Lower leg skin (tissue), 3 donors: ENCODE measurements at regions not wholly inside any gene's neighbourhood (a gene's known extent, or its start where the extent isn't known, plus 50 kb on each side); places are given as distances from the start of the nearest gene placed in this dataset.

ENCODE experiments used
- CTCF ChIP-seq, 3 donors: fragments of 450-650 bp; IDR thresholded peaks; one replicate each; pipeline ENCODE4 v1.5.1; 2016; ENCODE audit warnings: antibody characterized with exemption in 3 of 3, mild to moderate bottlenecking in 3 of 3, moderate library complexity in 2 of 3
- POLR2A ChIP-seq, 2 donors: fragments of 450-650 bp; IDR thresholded peaks; one replicate each; pipeline ENCODE4 v1.6.1; 2016 to 2017; ENCODE audit warnings: antibody characterized with exemption in 2 of 2, mild to moderate bottlenecking in 1 of 2, moderate library complexity in 1 of 2

DNA sequence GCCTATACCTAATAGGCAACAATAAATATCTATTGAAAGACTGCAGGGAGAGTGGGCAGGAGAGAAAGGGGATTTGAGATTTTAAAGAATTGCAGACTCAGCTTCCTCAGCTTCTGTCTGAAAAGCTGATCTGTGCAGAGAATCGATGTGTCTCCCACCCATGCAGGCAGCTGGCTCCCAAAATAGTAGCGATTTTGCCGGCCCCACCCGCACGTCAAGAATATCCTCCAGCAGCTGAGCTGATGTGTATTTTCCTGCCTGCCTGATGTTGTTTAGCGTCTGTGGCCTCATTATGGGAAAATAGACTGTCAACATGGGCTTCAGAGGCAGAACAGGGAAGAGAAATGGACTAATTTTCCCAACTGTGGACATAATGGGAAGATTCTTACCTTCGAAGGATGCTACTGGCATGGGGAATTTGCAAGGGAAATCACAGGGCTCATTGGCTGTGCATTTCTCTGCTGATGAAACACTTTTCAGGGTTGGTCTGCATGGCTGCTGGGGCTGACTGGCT lies 699.8 kb downstream of the PTPRU start:
- TF ChIP-seq CTCF (IDR thresholded peaks at IDR 0.05) (no peak), POLR2A (IDR thresholded peaks at IDR 0.05) (no peak)
